Panc1 (cell line): ENCODE measurements at regions not wholly inside any gene's neighbourhood (a gene's known extent, or its start where the extent isn't known, plus 50 kb on each side); places are given as distances from the start of the nearest gene placed in this dataset.

Experiments
- ATAC-seq: fragments of 200-7000 bp; cut with Tn5 transposase; 2 replicates; pipeline ENCODE4 v1.9.1; 2020; ENCODE audit warnings: mild to moderate bottlenecking, moderate library complexity
- BruUV-seq: library from RNA; stranded (reverse); fragments of 400-500 nt; replicated peaks from 2 replicates; lab custom pipeline; 2021; lab: Mats Ljungman, UMichigan
- CTCF ChIA-PET: fragments of 300-600 bp; sonication (Branson Sonifier 250); formaldehyde crosslinking; loops from one replicate; lab custom pipeline; 2022; ENCODE audit warnings: antibody characterized with exemption; lab: Charles Lee
- POLR2A ChIA-PET: fragments of 300-600 bp; sonication (Branson Sonifier 250); formaldehyde crosslinking; loops from one replicate; lab custom pipeline; 2022; ENCODE audit warnings: antibody characterized with exemption; lab: Charles Lee
- DNase-seq: peaks from one replicate; pipeline ENCODE4 v3.0.0-alpha.2; 2010; ENCODE audit warnings: low read depth, low spot score
- H3K27ac ChIP-seq: 2 replicates; pipeline ENCODE4 v1.5.1; 2011; ENCODE audit warnings: mild to moderate bottlenecking, low read length, inconsistent platforms
- H3K27me3 ChIP-seq: fragments of 200-500 bp; sonication (Bioruptor generic); 2 replicates; pipeline ENCODE4 v1.6.0; 2014; ENCODE audit warnings: low read length, inconsistent platforms; ENCODE audit not compliant: control insufficient read depth, insufficient read depth
- H3K36me3 ChIP-seq: fragments of 200-500 bp; sonication (Bioruptor generic); 2 replicates; pipeline ENCODE4 v1.5.1; 2014; ENCODE audit warnings: inconsistent platforms, mild to moderate bottlenecking, low read length, moderate library complexity; ENCODE audit not compliant: control insufficient read depth, insufficient read depth
- H3K4me1 ChIP-seq: 2 replicates; pipeline ENCODE4 v1.5.1; 2011; ENCODE audit warnings: inconsistent platforms, mild to moderate bottlenecking, low read length, moderate library complexity; ENCODE audit not compliant: control insufficient read depth, insufficient read depth
- H3K4me3 ChIP-seq, 2 experiments: 2 replicates each; pipeline ENCODE4 v1.5.1; 2011 to 2012; ENCODE audit warnings: low read depth in 2 of 2, low read length in 2 of 2, mild to moderate bottlenecking in 2 of 2, inconsistent platforms in 1 of 2, moderate library complexity in 1 of 2
- H3K9me3 ChIP-seq: fragments of 200-500 bp; sonication (Bioruptor generic); 2 replicates; pipeline ENCODE4 v1.5.1; 2014; ENCODE audit warnings: low read depth, mild to moderate bottlenecking, inconsistent platforms, low read length, moderate library complexity; ENCODE audit not compliant: control insufficient read depth, insufficient read depth
- POLR2AphosphoS5 ChIP-seq: IDR thresholded peaks from 2 replicates; pipeline ENCODE4 v1.6.1; 2012; ENCODE audit warnings: mild to moderate bottlenecking, low read depth, low read length, moderate library complexity
- SIN3A ChIP-seq: IDR thresholded peaks from 2 replicates; pipeline ENCODE4 v1.6.1; 2012; ENCODE audit warnings: low read depth, mild to moderate bottlenecking, low read length, moderate library complexity, borderline replicate concordance; ENCODE audit not compliant: insufficient read depth
- TCF7L2 ChIP-seq: IDR thresholded peaks from 2 replicates; pipeline ENCODE4 v1.6.1; 2011; ENCODE audit warnings: mild to moderate bottlenecking, low read depth, low read length, inconsistent platforms
- in situ Hi-C: cut with HindIII; loops from 2 replicates; pipeline ENCODE4 v1.10.0; 2016; ENCODE audit warnings: low sequenced_read_pairs, low pct_unique_long_range_greater_than_20kb
- intact Hi-C: fragments of 100-400 bp; cut with micrococcal nuclease; formaldehyde crosslinking; loops from one replicate; pipeline ENCODE4 v1.10.0; 2022; ENCODE audit not compliant: unreplicated experiment
- TF ChIP-seq, protein P1 (sequence below): fragments of 450-650 bp; IDR thresholded peaks from 2 replicates; pipeline ENCODE4 v1.5.1; 2017; ENCODE audit warnings: mild to moderate bottlenecking
- TF ChIP-seq, protein P2 (sequence below), 2 experiments: IDR thresholded peaks; 2 replicates each; pipeline ENCODE4 v1.6.1; 2011 to 2012; ENCODE audit warnings: low read depth in 2 of 2, control low read depth in 1 of 2, low read length in 1 of 2, mild to moderate bottlenecking in 1 of 2, moderate library complexity in 1 of 2; ENCODE audit not compliant: insufficient read depth in 1 of 2

DNA sequence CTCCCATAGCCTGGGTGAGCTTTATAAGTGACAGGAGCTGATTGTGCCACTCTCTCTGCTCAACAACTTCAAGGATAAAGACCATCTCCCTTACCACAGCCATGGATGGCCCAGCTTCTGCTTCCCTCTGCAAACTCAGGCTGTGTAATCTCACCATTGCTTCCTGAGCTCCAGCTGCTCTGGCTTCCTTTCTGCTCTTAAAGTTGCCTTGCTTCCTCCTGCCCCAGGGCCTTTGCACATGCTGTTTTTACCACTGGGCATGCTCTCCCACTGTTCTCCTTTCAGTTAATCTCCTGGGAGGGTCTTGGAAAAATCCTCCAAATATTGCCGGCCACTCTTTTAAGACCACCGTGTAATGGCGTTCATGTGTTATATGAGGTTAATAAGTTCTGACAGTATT lies 265.1 kb upstream of the C16orf82 start:
- H3K36me3 ChIP-seq: no peaks in the 10 kb centered on the region
- intact Hi-C loops (no loop called here), in situ Hi-C loops (no loop called here)
- no peak overlapping the region for H3K4me3 ChIP-seq
- no peaks in the 10 kb centered on the region for H3K4me1 ChIP-seq
- no peak overlapping the region for H3K27ac ChIP-seq
- TF ChIP-seq, protein P1, sequence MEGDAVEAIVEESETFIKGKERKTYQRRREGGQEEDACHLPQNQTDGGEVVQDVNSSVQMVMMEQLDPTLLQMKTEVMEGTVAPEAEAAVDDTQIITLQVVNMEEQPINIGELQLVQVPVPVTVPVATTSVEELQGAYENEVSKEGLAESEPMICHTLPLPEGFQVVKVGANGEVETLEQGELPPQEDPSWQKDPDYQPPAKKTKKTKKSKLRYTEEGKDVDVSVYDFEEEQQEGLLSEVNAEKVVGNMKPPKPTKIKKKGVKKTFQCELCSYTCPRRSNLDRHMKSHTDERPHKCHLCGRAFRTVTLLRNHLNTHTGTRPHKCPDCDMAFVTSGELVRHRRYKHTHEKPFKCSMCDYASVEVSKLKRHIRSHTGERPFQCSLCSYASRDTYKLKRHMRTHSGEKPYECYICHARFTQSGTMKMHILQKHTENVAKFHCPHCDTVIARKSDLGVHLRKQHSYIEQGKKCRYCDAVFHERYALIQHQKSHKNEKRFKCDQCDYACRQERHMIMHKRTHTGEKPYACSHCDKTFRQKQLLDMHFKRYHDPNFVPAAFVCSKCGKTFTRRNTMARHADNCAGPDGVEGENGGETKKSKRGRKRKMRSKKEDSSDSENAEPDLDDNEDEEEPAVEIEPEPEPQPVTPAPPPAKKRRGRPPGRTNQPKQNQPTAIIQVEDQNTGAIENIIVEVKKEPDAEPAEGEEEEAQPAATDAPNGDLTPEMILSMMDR: no peak
- no peak for TF ChIP-seq SIN3A
- TF ChIP-seq, protein P2, sequence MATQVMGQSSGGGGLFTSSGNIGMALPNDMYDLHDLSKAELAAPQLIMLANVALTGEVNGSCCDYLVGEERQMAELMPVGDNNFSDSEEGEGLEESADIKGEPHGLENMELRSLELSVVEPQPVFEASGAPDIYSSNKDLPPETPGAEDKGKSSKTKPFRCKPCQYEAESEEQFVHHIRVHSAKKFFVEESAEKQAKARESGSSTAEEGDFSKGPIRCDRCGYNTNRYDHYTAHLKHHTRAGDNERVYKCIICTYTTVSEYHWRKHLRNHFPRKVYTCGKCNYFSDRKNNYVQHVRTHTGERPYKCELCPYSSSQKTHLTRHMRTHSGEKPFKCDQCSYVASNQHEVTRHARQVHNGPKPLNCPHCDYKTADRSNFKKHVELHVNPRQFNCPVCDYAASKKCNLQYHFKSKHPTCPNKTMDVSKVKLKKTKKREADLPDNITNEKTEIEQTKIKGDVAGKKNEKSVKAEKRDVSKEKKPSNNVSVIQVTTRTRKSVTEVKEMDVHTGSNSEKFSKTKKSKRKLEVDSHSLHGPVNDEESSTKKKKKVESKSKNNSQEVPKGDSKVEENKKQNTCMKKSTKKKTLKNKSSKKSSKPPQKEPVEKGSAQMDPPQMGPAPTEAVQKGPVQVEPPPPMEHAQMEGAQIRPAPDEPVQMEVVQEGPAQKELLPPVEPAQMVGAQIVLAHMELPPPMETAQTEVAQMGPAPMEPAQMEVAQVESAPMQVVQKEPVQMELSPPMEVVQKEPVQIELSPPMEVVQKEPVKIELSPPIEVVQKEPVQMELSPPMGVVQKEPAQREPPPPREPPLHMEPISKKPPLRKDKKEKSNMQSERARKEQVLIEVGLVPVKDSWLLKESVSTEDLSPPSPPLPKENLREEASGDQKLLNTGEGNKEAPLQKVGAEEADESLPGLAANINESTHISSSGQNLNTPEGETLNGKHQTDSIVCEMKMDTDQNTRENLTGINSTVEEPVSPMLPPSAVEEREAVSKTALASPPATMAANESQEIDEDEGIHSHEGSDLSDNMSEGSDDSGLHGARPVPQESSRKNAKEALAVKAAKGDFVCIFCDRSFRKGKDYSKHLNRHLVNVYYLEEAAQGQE (IDR thresholded peaks at IDR 0.05; ENCODE audit: insufficient read depth in 1 of 2, low read depth in 2 of 2, low read length in 1 of 2): no peak
- no peak for TF ChIP-seq TCF7L2
- no peak for TF ChIP-seq POLR2AphosphoS5
- POLR2A ChIA-PET: no interaction called here
- no peak for DNase-seq
- no peaks in the 10 kb centered on the region; the same call in 1 of the 2 replicates for H3K27me3 ChIP-seq
- ATAC-seq: no peak
- CTCF ChIA-PET: interaction anchor here (0.6 kb wide), 1 partner anchor 34 kb away, joined by 6 read pairs; no protein-coding TSS in a partner anchor
- no TSS peak for BruUV-seq
- no peaks in the 10 kb centered on the region for H3K9me3 ChIP-seq

DNA sequence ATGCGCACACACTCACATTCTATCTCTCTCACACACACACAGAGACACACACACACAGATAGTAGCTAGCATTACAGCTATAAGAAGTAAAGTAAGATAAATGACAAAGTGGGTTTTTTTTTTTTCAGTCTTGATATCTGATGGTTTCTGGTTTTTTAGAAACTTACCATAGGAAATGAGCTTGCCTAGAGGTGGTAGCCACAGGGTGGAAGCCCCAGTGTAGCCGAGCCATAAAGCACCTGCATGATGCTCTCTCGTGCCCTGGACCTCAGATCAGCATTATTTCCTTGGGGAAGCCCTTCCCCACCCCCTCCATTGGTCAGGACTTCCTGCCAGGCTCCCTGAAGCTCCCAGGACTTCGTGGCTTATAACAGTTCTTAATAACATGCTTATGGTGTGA lies 264.3 kb upstream of the C16orf82 start:
- BruUV-seq: no TSS peak
- Histone ChIP-seq H3K27ac (no peak overlapping the region), H3K4me1 (no peaks in the 10 kb centered on the region), H3K9me3 (no peaks in the 10 kb centered on the region), H3K4me3 (no peak overlapping the region), H3K36me3 (no peaks in the 10 kb centered on the region), H3K27me3 (peaks cover 2% of the 10 kb centered on the region; the same call in 1 of the 2 replicates)
- in situ Hi-C loops (no loop called here), intact Hi-C loops (no loop called here)
- DNase-seq: no peak
- no peak for ATAC-seq
- TF ChIP-seq, protein P2 (IDR thresholded peaks at IDR 0.05; ENCODE audit: insufficient read depth in 1 of 2, low read depth in 2 of 2, low read length in 1 of 2): no peak
- no peak for TF ChIP-seq POLR2AphosphoS5
- TF ChIP-seq TCF7L2: no peak
- TF ChIP-seq, protein P1: no peak
- TF ChIP-seq SIN3A: no peak
- ChIA-PET CTCF (interaction anchor here (0.6 kb wide), 1 partner anchor 33 kb away, joined by 6 read pairs; no protein-coding TSS in a partner anchor), POLR2A (interaction anchor here (0.6 kb wide), 1 partner anchor 1728 kb away, joined by 13 read pairs; no protein-coding TSS in a partner anchor)
